ENCODE measurements at regions not wholly inside any gene's neighbourhood (a gene's known extent, or its start where the extent isn't known, plus 50 kb on each side); places are given as distances from the start of the nearest gene placed in this dataset.

- no peak overlapping the region for H3K27ac ChIP-seq (ENCODE audit: low read depth, low read length)
- 81% methylated on average over 6 of the region's 6 CpGs; no CpG with 5 or more reads in 1 of the 2 experiments for WGBS, 2 experiments (ENCODE audit: extremely low coverage in 1 of 2, insufficient coverage in 1 of 2, insufficient read length in 1 of 2, insufficient replicate concordance in 2 of 2, low coverage in 1 of 2, low lambda C conversion rate in 2 of 2, missing lambda C conversion rate in 1 of 2)
- H4K5ac ChIP-seq (ENCODE audit: insufficient read length, low read depth, low read length), result no peak overlapping the region
- no peak overlapping the region for H4K91ac ChIP-seq (replicated peaks; ENCODE audit: insufficient read length, low read length)
- no peak overlapping the region for H3K14ac ChIP-seq (ENCODE audit: insufficient read length)
- ChIA-PET POLR2A (ENCODE audit: partially characterized antibody) (interaction anchor here (0.9 kb wide), 1 partner anchor 17 kb away, joined by 3 read pairs; no protein-coding TSS in a partner anchor), CTCF (ENCODE audit: partially characterized antibody) (interaction anchor here (0.6 to 1.6 kb wide), 4 partner anchors 11 to 461 kb away, joined by 3 to 4 read pairs (median 4); no protein-coding TSS in a partner anchor)
- no peaks in the 10 kb centered on the region for H3K27me3 ChIP-seq (replicated peaks in 1 of 4; ENCODE audit: control insufficient read depth in 3 of 4, extremely low read depth in 1 of 4, insufficient read depth in 3 of 4, low read length in 3 of 4)
- no peak overlapping the region for H2BK5ac ChIP-seq (ENCODE audit: low read depth, low read length)
- no peak overlapping the region for H2BK20ac ChIP-seq (ENCODE audit: low read length)
- H3K56ac ChIP-seq (replicated peaks; ENCODE audit: insufficient read length, low read depth, low read length), result no peak overlapping the region
- H3K23ac ChIP-seq (ENCODE audit: insufficient read length), result no peak overlapping the region
- H3K9ac ChIP-seq (replicated peaks in 1 of 4; ENCODE audit: extremely low read depth in 1 of 4, low read depth in 3 of 4, low read length in 3 of 4), result no peak overlapping the region
- no peak overlapping the region for H2BK12ac ChIP-seq (ENCODE audit: low read depth, low read length)
- no peak overlapping the region for H2AK5ac ChIP-seq (ENCODE audit: low read depth, low read length)
- no peak overlapping the region for H3K18ac ChIP-seq (ENCODE audit: extremely low read depth, low read length)
- H3K79me1 ChIP-seq (ENCODE audit: low read depth, low read length), result no peaks in the 10 kb centered on the region
- no peak overlapping the region for H2AFZ ChIP-seq (ENCODE audit: low read length)
- no peaks in the 10 kb centered on the region for H3K79me2 ChIP-seq (ENCODE audit: control insufficient read depth in 1 of 2, insufficient read depth in 2 of 2, low read length in 2 of 2)
- no peak for FAIRE-seq
- H3K4ac ChIP-seq (replicated peaks; ENCODE audit: insufficient read length, low read depth, low read length), result no peak overlapping the region
- no peak overlapping the region for H2BK15ac ChIP-seq (ENCODE audit: low read length)
- no peak for DNase-seq (ENCODE audit: low read depth in 1 of 2, low spot score in 2 of 2)
- H2BK120ac ChIP-seq (replicated peaks; ENCODE audit: low read depth, low read length), result no peak overlapping the region
- no peak overlapping the region for H3K4me3 ChIP-seq (ENCODE audit: extremely low read depth in 1 of 4, insufficient read depth in 2 of 4, low read depth in 3 of 4, low read length in 4 of 4)
- no peaks in the 10 kb centered on the region for H4K20me1 ChIP-seq (replicated peaks in 1 of 2; ENCODE audit: control insufficient read depth in 1 of 2, insufficient read depth in 2 of 2, low read length in 2 of 2)
- H3K9me3 ChIP-seq (ENCODE audit: insufficient read depth in 2 of 2, low read depth in 1 of 2, low read length in 1 of 2), result no peaks in the 10 kb centered on the region
- H3K4me1 ChIP-seq (replicated peaks in 1 of 4; ENCODE audit: control insufficient read depth in 3 of 4, insufficient read depth in 4 of 4, low read length in 3 of 4), result no peaks in the 10 kb centered on the region
- no peaks in the 10 kb centered on the region; the same call in 1 of the 2 replicates for H3K23me2 ChIP-seq (ENCODE audit: low read depth, low read length)
- no peak overlapping the region for H4K8ac ChIP-seq (ENCODE audit: extremely low read depth, insufficient read depth, low read length)
- no peaks in the 10 kb centered on the region for H3K36me3 ChIP-seq (ENCODE audit: control insufficient read depth in 2 of 4, insufficient read depth in 4 of 4, low read length in 3 of 4)
- H3K4me2 ChIP-seq (ENCODE audit: insufficient read depth in 1 of 2, low read depth in 2 of 2, low read length in 2 of 2), result no peak overlapping the region
- TF ChIP-seq RAD21 (IDR thresholded peaks at IDR 0.05 in 1 of 2, conservative IDR thresholded peaks at IDR 0.05 in 1 of 2; ENCODE audit: low read depth in 2 of 2, low read length in 2 of 2) (no peak), KDM4A (IDR thresholded peaks at IDR 0.05; ENCODE audit: low read depth, low read length, severe bottlenecking) (no peak), YY1 (IDR thresholded peaks at IDR 0.05; ENCODE audit: low read depth, low read length) (no peak), EZH2 (IDR thresholded peaks at IDR 0.05; ENCODE audit: low read depth, low read length, severe bottlenecking) (no peak), CBX8 (IDR thresholded peaks at IDR 0.05; ENCODE audit: borderline replicate concordance, low read depth, low read length) (no peak)
Observed at GRCh38 chr14:51318813-51319597, 79.0 kb downstream of the TMX1 start.

All from H1 (cell line).